Head of caudate nucleus (tissue), 42 donors: ENCODE measurements at regions not wholly inside any gene's neighbourhood (a gene's known extent, or its start where the extent isn't known, plus 50 kb on each side); places are given as distances from the start of the nearest gene placed in this dataset.

Source experiments
- DNase-seq, 42 donors: peaks; one replicate each; pipeline versions ENCODE4 v3.0.0 to v3.0.0-alpha.2; 2020 to 2021; ENCODE audit warnings: mixed read lengths in 7 of 42
- intact Hi-C: fragments of 100-400 bp; cut with DNase I; formaldehyde crosslinking; loops from one replicate; pipeline ENCODE4 v1.15.0; 2022

GRCh38 chr5:129392681-129393080, 67.4 kb upstream of the ADAMTS19 start:
- no peak for DNase-seq
- intact Hi-C loops, result no loop called here

GRCh38 chr5:129395247-129395646, 64.9 kb upstream of the ADAMTS19 start:
- intact Hi-C loops, result no loop called here
- no peak for DNase-seq

- no peak for DNase-seq
- intact Hi-C loops, result no loop called here
Measured at GRCh38 chr5:129398026-129398678, 61.9 kb upstream of the ADAMTS19 start.

GRCh38 chr5:129399069-129399468, 61.0 kb upstream of the ADAMTS19 start:
- intact Hi-C loops, result no loop called here
- no peak for DNase-seq

- intact Hi-C loops, result no loop called here
- DNase-seq, result no peak
Measured at GRCh38 chr5:129400395-129400983, 59.6 kb upstream of the ADAMTS19 start.

GRCh38 chr5:129405222-129405621, 54.9 kb upstream of the ADAMTS19 start:
- DNase-seq, result no peak
- intact Hi-C loops, result no loop called here

- no peak for DNase-seq
Measured at GRCh38 chr5:129406440-129406839, 53.7 kb upstream of the ADAMTS19 start.

More at GRCh38 chr5:129406440-129406839, 53.7 kb upstream of the ADAMTS19 start:
- intact Hi-C loops, result no loop called here
